HG02981 (cell line): ENCODE measurements at regions not wholly inside any gene's neighbourhood (a gene's known extent, or its start where the extent isn't known, plus 50 kb on each side); places are given as distances from the start of the nearest gene placed in this dataset.
"Not testable (repeated sequence)": the region's sequence is repeated elsewhere in the genome, so short reads cannot be mapped to it uniquely, and the experiment has no call there.

Experiments used
- ATAC-seq: cut with Tn5 transposase; IDR thresholded peaks from one replicate; pipeline ENCODE4 v1.9.1; 2021; ENCODE audit warnings: mild to moderate bottlenecking, moderate library complexity; ENCODE audit not compliant: unreplicated experiment

DNA sequence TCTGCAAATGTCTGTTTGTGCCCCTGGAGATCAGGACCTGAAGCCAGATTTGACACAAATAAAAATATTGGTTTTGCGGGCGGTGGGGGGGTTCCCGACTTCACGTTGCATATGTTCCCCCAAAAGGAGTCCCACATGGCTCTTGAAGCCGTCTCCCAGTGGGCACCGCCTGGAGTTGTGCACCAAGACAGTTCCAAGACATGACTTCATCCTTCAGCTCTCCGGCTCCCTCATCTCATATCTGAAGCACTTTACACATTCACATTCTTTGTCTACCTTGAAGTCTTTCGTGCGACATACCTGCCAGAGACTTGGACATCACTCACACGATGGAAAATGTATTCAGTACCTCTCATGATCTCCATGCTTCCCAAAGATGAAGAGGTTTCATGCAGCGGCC is 362.8 kb upstream of the FOXK1 start:
- no peak for ATAC-seq

GRCh38 chr7:4325732-4326131 is 356.4 kb upstream of the FOXK1 start:
- no peak for ATAC-seq

GRCh38 chr7:4331711-4332110 is 350.4 kb upstream of the FOXK1 start:
- ATAC-seq: no peak

- ATAC-seq: no peak
These were observed 343.5 kb upstream of the FOXK1 start for GRCh38 chr7:4338556-4338955.

DNA sequence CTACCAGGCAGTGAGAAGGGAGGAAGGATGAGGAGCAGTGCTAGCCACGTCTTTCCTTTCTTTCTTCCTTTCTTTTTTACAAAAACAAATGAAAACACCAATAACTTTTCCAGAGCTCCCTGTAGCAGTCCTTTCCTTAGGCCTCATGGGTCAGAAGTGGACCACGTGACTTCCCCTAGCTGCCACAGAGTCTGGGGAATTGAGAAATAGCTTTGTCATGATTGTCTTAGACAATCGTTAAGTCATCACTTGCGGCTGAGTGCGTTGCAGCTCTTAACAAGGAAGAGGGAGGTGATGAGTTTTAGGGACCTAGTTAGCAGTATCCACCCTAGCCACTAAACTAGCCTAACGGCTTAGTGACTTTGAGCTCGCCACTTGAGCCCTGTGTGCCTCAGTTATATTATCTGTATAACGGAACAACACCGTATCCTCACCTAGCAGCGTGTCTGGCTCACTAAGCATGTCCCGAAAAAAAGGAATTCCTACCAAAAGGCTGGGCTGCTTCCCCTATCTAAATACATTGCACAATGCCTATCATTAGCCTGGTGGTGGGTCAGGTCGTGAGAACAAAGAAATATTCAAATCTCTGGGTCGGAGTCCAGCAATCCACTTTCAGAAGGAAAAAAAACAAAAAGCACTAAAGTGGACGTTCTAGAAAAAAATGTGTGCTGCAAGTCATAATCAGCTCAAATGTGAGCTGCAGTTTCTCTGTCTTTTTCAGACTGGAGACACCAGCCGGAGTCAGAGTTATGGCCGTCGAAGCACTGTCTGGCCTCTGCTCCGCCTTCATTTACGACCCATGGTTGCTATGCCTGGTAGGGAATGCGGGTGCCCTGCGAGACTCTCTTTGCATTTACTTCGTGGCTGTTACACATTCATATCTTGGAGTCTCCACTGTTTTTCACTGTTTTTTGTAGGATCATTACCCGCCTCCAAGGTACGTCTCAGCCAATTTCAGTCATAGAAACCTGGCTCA is 338.5 kb upstream of the FOXK1 start:
- no peak for ATAC-seq

GRCh38 chr7:4345004-4345403 is 337.1 kb upstream of the FOXK1 start:
- ATAC-seq: no peak

GRCh38 chr7:4352069-4352468 is 330.0 kb upstream of the FOXK1 start:
- ATAC-seq: no peak

DNA sequence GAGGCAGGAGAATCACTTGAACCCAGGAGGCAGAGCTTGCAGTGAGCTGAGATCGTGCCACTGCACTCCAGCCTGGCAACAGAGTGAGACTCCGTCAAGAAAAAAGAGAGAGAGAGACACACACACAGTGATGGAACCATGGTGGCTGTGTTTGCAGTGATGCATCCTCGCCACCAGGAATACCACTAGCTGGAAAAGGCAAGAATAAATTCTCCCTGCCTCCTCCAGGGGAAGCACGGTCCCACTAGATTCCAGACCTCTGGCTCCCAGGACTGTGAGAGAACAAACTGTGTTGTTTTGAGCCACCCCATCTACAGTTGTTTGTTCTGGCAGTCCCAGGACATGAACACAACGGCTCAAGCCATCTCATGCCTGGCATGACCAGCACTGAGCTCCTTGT is 320.3 kb upstream of the FOXK1 start:
- no peak for ATAC-seq

- ATAC-seq: no peak
These were observed 298.5 kb upstream of the FOXK1 start for GRCh38 chr7:4383584-4383983.

DNA sequence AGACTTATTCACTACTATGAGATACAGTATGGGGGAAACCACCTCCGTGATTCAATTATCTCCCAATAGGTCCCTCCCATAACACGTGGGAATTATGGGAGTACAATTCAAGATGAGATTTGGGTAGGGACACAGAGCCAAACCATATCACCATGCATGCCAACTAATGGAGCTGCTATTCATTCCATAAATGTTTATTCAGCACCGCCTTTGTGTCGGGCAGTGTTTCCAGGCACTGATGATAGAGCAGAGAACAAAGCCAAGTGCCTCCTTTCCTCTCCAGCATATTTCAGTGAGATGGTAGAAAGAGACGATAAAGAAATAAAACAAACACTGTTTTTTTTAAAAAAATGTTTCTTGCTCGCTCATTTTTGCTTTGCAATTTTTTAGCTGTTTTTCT is 295.9 kb upstream of the FOXK1 start:
- no peak for ATAC-seq

- ATAC-seq: not testable (repeated sequence)
These were observed 291.0 kb upstream of the FOXK1 start for GRCh38 chr7:4391103-4391502.

GRCh38 chr7:4394736-4395135 is 287.4 kb upstream of the FOXK1 start:
- ATAC-seq: no peak

- no peak for ATAC-seq
These were observed 283.0 kb upstream of the FOXK1 start for GRCh38 chr7:4399121-4399520.

GRCh38 chr7:4399596-4399995 is 282.5 kb upstream of the FOXK1 start:
- ATAC-seq: no peak

DNA sequence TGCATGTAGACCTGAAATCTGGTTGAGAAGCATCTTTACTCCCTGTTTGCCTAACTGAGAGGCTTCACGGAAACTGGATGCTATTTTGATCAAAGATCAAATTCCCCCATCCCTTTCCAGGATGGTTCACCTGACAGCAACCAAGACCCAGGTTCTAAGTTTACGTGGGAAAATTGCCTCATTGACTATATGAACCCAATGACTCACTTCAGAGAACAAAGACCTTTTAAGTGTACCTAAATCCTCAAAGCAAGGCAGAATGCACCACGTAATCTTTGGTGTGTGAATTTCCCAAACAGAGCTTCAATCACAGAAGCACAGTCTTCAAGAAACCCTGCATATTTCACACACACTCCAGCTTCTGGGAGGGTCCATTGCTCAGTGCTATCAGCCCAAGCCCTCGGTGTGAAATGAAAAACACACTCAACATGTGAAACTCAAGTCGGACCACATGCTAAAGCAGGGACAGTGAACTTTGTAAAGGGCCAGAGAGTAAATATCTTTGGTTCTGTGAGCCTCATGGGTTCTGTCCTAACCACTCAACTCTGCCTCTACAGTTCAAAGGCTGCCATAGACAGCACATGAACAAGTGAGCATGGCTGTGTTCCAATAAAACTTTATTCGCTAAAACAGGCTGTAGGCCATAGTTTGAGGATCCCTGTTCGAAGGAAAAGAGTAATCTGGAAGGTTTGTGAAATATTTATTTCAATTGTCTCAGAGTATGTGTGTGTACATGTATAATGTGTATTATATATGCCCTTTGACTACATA is 275.6 kb upstream of the FOXK1 start:
- no peak for ATAC-seq

GRCh38 chr7:4409946-4410345 is 272.1 kb upstream of the FOXK1 start:
- ATAC-seq: no peak

- ATAC-seq: no peak
These were observed 265.6 kb upstream of the FOXK1 start for GRCh38 chr7:4416396-4417056.

GRCh38 chr7:4428526-4428925 is 253.6 kb upstream of the FOXK1 start:
- no peak for ATAC-seq

DNA sequence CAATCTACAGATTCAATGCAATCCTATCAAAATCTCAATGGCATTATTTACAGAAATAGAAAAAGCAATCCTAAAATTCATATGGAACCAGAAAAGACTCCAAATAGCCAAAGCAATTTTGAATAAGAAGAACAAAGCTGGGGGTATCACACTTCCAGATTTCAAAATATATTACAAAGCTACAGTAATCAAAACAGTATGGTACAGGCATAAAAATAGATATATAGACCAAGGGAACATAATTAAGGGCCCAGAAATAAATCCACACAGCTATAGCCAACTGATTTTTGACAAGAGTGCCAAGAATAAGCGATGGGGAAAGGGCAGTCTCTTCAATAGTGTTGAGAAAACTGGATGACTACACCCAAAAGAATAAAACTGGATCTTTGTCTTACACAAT is 251.9 kb upstream of the FOXK1 start:
- no peak for ATAC-seq

- ATAC-seq: no peak
These were observed 247.8 kb upstream of the FOXK1 start for GRCh38 chr7:4434306-4434705.

- no peak for ATAC-seq
These were observed 245.7 kb upstream of the FOXK1 start for GRCh38 chr7:4436361-4436895.
